Natural killer cell (primary cell): ENCODE measurements at regions not wholly inside any gene's neighbourhood (a gene's known extent, or its start where the extent isn't known, plus 50 kb on each side); places are given as distances from the start of the nearest gene placed in this dataset.

Experiments used
- ATAC-seq, 3 donors: fragments of 150-1000 bp in 2 of 3; fragments of 200-7000 bp in 1 of 3; cut with Tn5 transposase; 1 replicate in 1 of 3; 2 replicates in 2 of 3; pipeline ENCODE4 v1.10.0; 2021; ENCODE audit warnings: mild to moderate bottlenecking in 2 of 3, moderate library complexity in 2 of 3
- DNase-seq, 2 donors: peaks; one replicate each; pipeline versions ENCODE4 v3.0.0 to v3.0.0-alpha.2; 2013 to 2021; ENCODE audit warnings: mixed read lengths in 1 of 2
- H3K27ac ChIP-seq: one replicate; pipeline ENCODE4 v1.5.1; 2013; ENCODE audit warnings: mild to moderate bottlenecking, low read length
- H3K27me3 ChIP-seq: one replicate; pipeline ENCODE4 v1.6.1; 2013; ENCODE audit warnings: low read length; ENCODE audit not compliant: control insufficient read depth, insufficient read depth
- H3K36me3 ChIP-seq: one replicate; pipeline ENCODE4 v1.6.1; 2013; ENCODE audit warnings: low read length; ENCODE audit not compliant: control insufficient read depth, insufficient read depth
- H3K4me1 ChIP-seq: one replicate; pipeline ENCODE4 v1.6.1; 2013; ENCODE audit warnings: low read length; ENCODE audit not compliant: control insufficient read depth, insufficient read depth
- H3K4me3 ChIP-seq: one replicate; pipeline ENCODE4 v1.5.1; 2013; ENCODE audit warnings: low read length
- H3K9me3 ChIP-seq: one replicate; pipeline ENCODE4 v1.6.1; 2013; ENCODE audit warnings: low read length; ENCODE audit not compliant: control insufficient read depth, insufficient read depth
- H3K27ac Mint-ChIP-seq, 2 donors: one replicate each; pipeline ENCODE4 v1.8.0; 2022; ENCODE audit warnings: mild to moderate bottlenecking in 2 of 2, mixed read lengths in 2 of 2, moderate library complexity in 1 of 2
- H3K27me3 Mint-ChIP-seq, 2 donors: one replicate each; pipeline ENCODE4 v1.8.0; 2022; ENCODE audit warnings: low read depth in 2 of 2, mixed read lengths in 2 of 2
- H3K36me3 Mint-ChIP-seq: one replicate; pipeline ENCODE4 v1.8.0; 2022; ENCODE audit warnings: mixed read lengths
- H3K4me1 Mint-ChIP-seq, 2 donors: one replicate each; pipeline ENCODE4 v1.8.0; 2022; ENCODE audit warnings: mixed read lengths in 2 of 2
- H3K4me3 Mint-ChIP-seq: one replicate; pipeline ENCODE4 v1.8.0; 2022; ENCODE audit warnings: mild to moderate bottlenecking, moderate library complexity, mixed read lengths
- H3K9me3 Mint-ChIP-seq, 2 donors: one replicate each; pipeline ENCODE4 v1.8.0; 2022; ENCODE audit warnings: mixed read lengths in 2 of 2
- CTCF ChIP-seq: fragments of 200-600 bp; IDR thresholded peaks from one replicate; pipeline ENCODE4 v1.8.0; 2022; ENCODE audit warnings: antibody characterized with exemption
- WGBS: methylation state at CpG from one replicate; pipeline ENCODE4 v1.1.7; 2013; ENCODE audit warnings: missing lambda C conversion rate; ENCODE audit not compliant: insufficient coverage; 5-methylcytosine and 5-hydroxymethylcytosine counted together
- intact Hi-C: fragments of 100-400 bp; cut with micrococcal nuclease; formaldehyde crosslinking; loops from one replicate; pipeline ENCODE4 v1.14.2; 2022

DNA sequence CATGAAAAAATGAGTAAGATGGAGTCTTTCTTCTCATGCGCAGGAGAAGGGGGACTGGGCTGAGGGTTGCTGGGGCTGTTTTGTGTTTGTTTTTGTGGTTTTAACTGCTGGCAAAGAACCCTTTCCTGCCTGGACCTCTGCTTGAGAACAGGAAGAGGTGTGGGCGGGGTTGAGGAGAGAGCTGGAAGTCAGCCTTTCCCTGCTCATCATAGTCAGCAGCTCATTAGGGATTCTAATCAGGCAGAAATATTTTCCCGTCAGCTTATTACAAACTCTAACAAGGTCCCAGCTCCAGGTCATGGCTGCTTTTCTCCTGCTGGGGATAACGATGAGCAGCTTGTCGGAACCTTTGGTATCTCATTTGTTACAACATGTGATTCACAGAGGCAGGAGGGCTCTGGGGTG lies 185.0 kb upstream of the NRXN3 start:
- Histone ChIP-seq H3K27ac (no peak overlapping the region), H3K36me3 (no peaks in the 10 kb centered on the region), H3K9me3 (no peaks in the 10 kb centered on the region), H3K4me1 (no peaks in the 10 kb centered on the region), H3K27me3 (no peaks in the 10 kb centered on the region), H3K4me3 (no peak overlapping the region)
- Mint-ChIP-seq H3K9me3 (no peaks in the 10 kb centered on the region), H3K4me1 (peaks cover under 1 to 10% of the 10 kb centered on the region in 2 donors), H3K27ac (no peak overlapping the region), H3K4me3 (no peak overlapping the region), H3K27me3 (peaks cover 11 to 28% of the 10 kb centered on the region in 2 donors), H3K36me3 (no peaks in the 10 kb centered on the region)
- ATAC-seq: no peak
- no peak for TF ChIP-seq CTCF
- intact Hi-C loops: no loop called here
- 33% methylated on average over 5 of the region's 5 CpGs for WGBS
- DNase-seq: no peak

- no peaks in the 10 kb centered on the region for H3K27me3 ChIP-seq
- H3K4me3 ChIP-seq: no peak overlapping the region
- no peaks in the 10 kb centered on the region for H3K4me1 ChIP-seq
- Mint-ChIP-seq H3K9me3 (no peaks in the 10 kb centered on the region), H3K27me3 (peaks cover 2 to 23% of the 10 kb centered on the region in 2 donors), H3K4me1 (peaks cover 0 to 6% of the 10 kb centered on the region in 2 donors), H3K27ac (no peak overlapping the region), H3K36me3 (no peaks in the 10 kb centered on the region), H3K4me3 (no peak overlapping the region)
- WGBS: 100% methylated on average over 1 of the region's 1 CpG
- H3K36me3 ChIP-seq: no peaks in the 10 kb centered on the region
- no peak for TF ChIP-seq CTCF
- H3K27ac ChIP-seq: no peak overlapping the region
- ATAC-seq (no peak), DNase-seq (no peak)
- no peaks in the 10 kb centered on the region for H3K9me3 ChIP-seq
- intact Hi-C loops: no loop called here
Measured at GRCh38 chr14:77986773-77987172, 183.4 kb upstream of the NRXN3 start.

- Histone ChIP-seq H3K9me3 (no peaks in the 10 kb centered on the region), H3K4me3 (no peak overlapping the region), H3K4me1 (no peaks in the 10 kb centered on the region), H3K27ac (no peak overlapping the region), H3K27me3 (no peaks in the 10 kb centered on the region), H3K36me3 (no peaks in the 10 kb centered on the region)
- no peak overlapping the region for H3K4me3 Mint-ChIP-seq
- H3K9me3 Mint-ChIP-seq: no peaks in the 10 kb centered on the region
- H3K27ac Mint-ChIP-seq: no peak overlapping the region
- peaks cover 0 to 6% of the 10 kb centered on the region in 2 donors for H3K4me1 Mint-ChIP-seq
- no peaks in the 10 kb centered on the region for H3K36me3 Mint-ChIP-seq
- no peak for DNase-seq
- no peak for ATAC-seq
- H3K27me3 Mint-ChIP-seq: peaks cover 2 to 23% of the 10 kb centered on the region in 2 donors
- no peak for TF ChIP-seq CTCF
- intact Hi-C loops: no loop called here
- WGBS: 89% methylated on average over 7 of the region's 7 CpGs
Measured at GRCh38 chr14:77988096-77988870, 181.9 kb upstream of the NRXN3 start.

DNA sequence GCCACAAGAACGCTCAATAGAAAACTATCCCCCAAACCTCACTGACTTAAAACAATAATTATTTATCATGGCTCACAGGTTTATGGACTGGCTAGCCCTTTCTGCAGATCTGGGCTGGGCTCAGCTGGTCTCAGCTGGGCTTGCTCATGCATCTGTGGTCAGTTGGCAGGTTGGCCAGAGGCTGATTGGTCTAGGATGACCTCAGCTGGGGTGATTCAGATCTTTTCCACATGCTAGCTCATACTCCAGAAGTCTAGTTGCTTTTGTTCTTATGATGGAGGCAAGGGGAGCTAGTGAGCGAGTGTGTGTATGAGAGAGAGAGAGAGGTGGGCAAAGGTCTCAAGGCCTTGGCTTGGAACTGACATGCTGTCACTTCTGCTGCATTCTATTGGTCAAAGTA lies 181.2 kb upstream of the NRXN3 start:
- H3K9me3 Mint-ChIP-seq: no peaks in the 10 kb centered on the region
- Histone ChIP-seq H3K4me1 (no peaks in the 10 kb centered on the region), H3K27ac (no peak overlapping the region), H3K4me3 (no peak overlapping the region), H3K9me3 (no peaks in the 10 kb centered on the region), H3K36me3 (no peaks in the 10 kb centered on the region), H3K27me3 (no peaks in the 10 kb centered on the region)
- TF ChIP-seq CTCF: no peak
- no peak overlapping the region for H3K27ac Mint-ChIP-seq
- 94% methylated on average over 2 of the region's 2 CpGs for WGBS
- no peak overlapping the region for H3K4me3 Mint-ChIP-seq
- peaks cover 0 to 6% of the 10 kb centered on the region in 2 donors for H3K4me1 Mint-ChIP-seq
- no peak for DNase-seq
- no peaks in the 10 kb centered on the region for H3K36me3 Mint-ChIP-seq
- peaks cover 2 to 23% of the 10 kb centered on the region in 2 donors for H3K27me3 Mint-ChIP-seq
- intact Hi-C loops: no loop called here
- no peak for ATAC-seq
